DOHH2 (cell line): ENCODE measurements at regions not wholly inside any gene's neighbourhood (a gene's known extent, or its start where the extent isn't known, plus 50 kb on each side); places are given as distances from the start of the nearest gene placed in this dataset.

ENCODE experiments used
- CTCF ChIP-seq: fragments of 200-600 bp; sonication (generic); IDR thresholded peaks from one replicate; pipeline ENCODE4 v1.5.1; 2014; ENCODE audit warnings: antibody characterized with exemption, mild to moderate bottlenecking, low read depth, low read length; ENCODE audit not compliant: poor library complexity, severe bottlenecking
- EZH2phosphoT487 ChIP-seq: fragments of 200-600 bp; sonication (generic); IDR thresholded peaks from 2 replicates; pipeline ENCODE4 v1.6.1; 2017; ENCODE audit warnings: borderline replicate concordance, mild to moderate bottlenecking, antibody characterized with exemption, low read length, moderate library complexity, mixed read lengths

- no peak for TF ChIP-seq CTCF
- no peak for TF ChIP-seq EZH2phosphoT487
These were observed 578.3 kb downstream of the CMPK2 start for GRCh38 chr2:6287406-6287805.
